Suprapubic skin (tissue), 4 donors: ENCODE measurements at regions not wholly inside any gene's neighbourhood (a gene's known extent, or its start where the extent isn't known, plus 50 kb on each side); places are given as distances from the start of the nearest gene placed in this dataset.
"Not testable (repeated sequence)": the region's sequence is repeated elsewhere in the genome, so short reads cannot be mapped to it uniquely, and the experiment has no call there.

ENCODE experiments used
- DNase-seq, 2 donors: peaks; one replicate each; pipeline ENCODE4 v3.0.0-alpha.2; 2019; ENCODE audit warnings: low spot score in 2 of 2
- H3K27ac ChIP-seq: fragments of 200-600 bp; sonication (generic); one replicate; pipeline ENCODE4 v1.5.1; 2019
- H3K27me3 ChIP-seq: fragments of 200-600 bp; sonication (generic); one replicate; pipeline ENCODE4 v1.5.1; 2019
- H3K36me3 ChIP-seq: fragments of 200-600 bp; sonication (generic); one replicate; pipeline ENCODE4 v1.5.1; 2019
- H3K4me1 ChIP-seq: fragments of 200-600 bp; sonication (generic); one replicate; pipeline ENCODE4 v1.5.1; 2019
- H3K4me3 ChIP-seq: fragments of 200-600 bp; sonication (generic); one replicate; pipeline ENCODE4 v1.5.1; 2019; ENCODE audit warnings: mild to moderate bottlenecking
- H3K9me3 ChIP-seq: fragments of 200-600 bp; sonication (generic); one replicate; pipeline ENCODE4 v1.5.1; 2019
- CTCF ChIP-seq, 2 donors: fragments of 200-600 bp in 1 of 2; fragments of 450-650 bp in 1 of 2; sonication (generic) in 1 of 2; IDR thresholded peaks; one replicate each; pipeline ENCODE4 v1.5.1; 2016 to 2019; ENCODE audit warnings: antibody characterized with exemption in 2 of 2, mild to moderate bottlenecking in 1 of 2, moderate library complexity in 1 of 2
- EP300 ChIP-seq: sonication (generic); formaldehyde crosslinking; IDR thresholded peaks from one replicate; pipeline ENCODE4 v1.6.1; 2017; ENCODE audit warnings: antibody characterized with exemption
- POLR2A ChIP-seq, 2 donors: fragments of 450-650 bp; IDR thresholded peaks; one replicate each; pipeline ENCODE4 v1.6.1; 2017; ENCODE audit warnings: antibody characterized with exemption in 2 of 2, mild to moderate bottlenecking in 2 of 2, moderate library complexity in 2 of 2
- POLR2AphosphoS5 ChIP-seq, 3 donors: sonication (generic); formaldehyde crosslinking; IDR thresholded peaks; one replicate each; pipeline ENCODE4 v1.6.1; 2017; ENCODE audit warnings: antibody characterized with exemption in 3 of 3
- WGBS: methylation state at CpG from one replicate; pipeline ENCODE4 v1.1.5; 2018; 5-methylcytosine and 5-hydroxymethylcytosine counted together

DNA sequence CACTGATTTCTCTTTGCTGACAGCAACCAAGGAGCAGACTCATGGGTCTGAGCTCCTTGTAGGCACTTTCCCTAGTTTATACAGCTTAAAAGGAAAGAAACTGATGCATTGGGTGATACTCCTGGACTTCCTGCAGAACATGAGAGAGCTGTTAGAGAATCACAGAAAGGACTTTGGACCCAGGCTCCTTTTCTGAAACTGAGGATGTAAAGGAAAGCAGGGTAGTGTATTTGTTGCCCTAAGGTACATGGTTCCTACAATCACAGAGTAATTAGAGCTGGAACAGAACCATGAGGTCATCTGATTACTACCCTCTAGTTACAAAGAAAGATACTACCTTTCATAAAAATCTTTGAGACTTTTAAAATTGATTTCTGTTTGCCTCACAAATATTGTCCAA, 477.1 kb upstream of the SPTLC3 start:
- Histone ChIP-seq H3K27me3 (no peaks in the 10 kb centered on the region), H3K4me1 (no peaks in the 10 kb centered on the region), H3K27ac (no peak overlapping the region), H3K36me3 (no peaks in the 10 kb centered on the region), H3K9me3 (peaks cover 6% of the 10 kb centered on the region), H3K4me3 (no peak overlapping the region)
- no peak for DNase-seq
- TF ChIP-seq POLR2A (IDR thresholded peaks at IDR 0.05) = no peak
- no peak for TF ChIP-seq POLR2AphosphoS5 (IDR thresholded peaks at IDR 0.05)
- no peak for TF ChIP-seq EP300
- TF ChIP-seq CTCF (IDR thresholded peaks at IDR 0.05) = no peak

DNA sequence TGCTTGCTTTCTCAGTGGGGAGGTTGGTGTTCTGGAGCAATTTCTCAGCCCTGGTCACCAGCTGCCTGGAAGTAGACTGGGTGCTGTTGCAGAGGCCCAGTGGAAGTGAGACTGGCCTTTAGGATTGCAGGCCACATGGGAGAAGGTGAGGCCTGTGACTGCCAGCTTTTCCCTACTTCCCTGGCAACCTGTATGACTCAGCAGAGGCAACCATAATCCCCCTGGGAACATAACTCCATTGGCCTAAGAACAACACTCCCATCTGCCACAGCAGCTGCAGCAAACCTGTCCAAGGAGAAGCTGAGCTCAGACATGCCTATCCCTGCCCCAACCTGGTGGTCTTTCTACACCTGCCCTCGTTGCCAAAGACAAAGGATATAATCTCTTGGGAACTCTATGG, 473.5 kb upstream of the SPTLC3 start:
- H3K4me1 ChIP-seq = no peaks in the 10 kb centered on the region
- TF ChIP-seq EP300 (no peak), POLR2AphosphoS5 (IDR thresholded peaks at IDR 0.05) (no peak)
- WGBS = 17% methylated on average over 1 of the region's 1 CpG

DNA sequence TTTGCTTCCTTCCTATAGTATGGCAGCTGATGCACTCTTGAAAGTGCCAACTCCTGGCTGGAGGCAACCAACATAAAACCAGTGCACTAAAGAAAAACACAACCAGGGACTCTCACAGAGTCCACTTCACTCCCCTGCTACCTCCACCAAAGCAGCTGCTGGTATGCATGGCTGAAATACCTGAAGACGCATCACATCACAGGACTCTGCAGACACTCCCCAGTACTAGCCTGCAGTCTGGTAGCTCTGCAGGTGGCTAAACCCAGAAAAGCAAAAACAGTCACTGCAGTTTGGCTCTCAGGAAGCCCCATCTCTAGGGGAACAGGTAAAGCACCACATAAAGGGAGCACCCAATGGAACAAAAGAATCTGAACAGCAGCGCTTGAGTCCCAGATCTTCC, 473.0 kb upstream of the SPTLC3 start:
- TF ChIP-seq EP300 = no peak
- TF ChIP-seq POLR2A (IDR thresholded peaks at IDR 0.05) = no peak
- TF ChIP-seq POLR2AphosphoS5 (IDR thresholded peaks at IDR 0.05) = no peak
- no peak for TF ChIP-seq CTCF (IDR thresholded peaks at IDR 0.05)
- Histone ChIP-seq H3K27me3 (no peaks in the 10 kb centered on the region), H3K27ac (no peak overlapping the region), H3K9me3 (peaks cover 6% of the 10 kb centered on the region), H3K36me3 (no peaks in the 10 kb centered on the region), H3K4me3 (no peak overlapping the region), H3K4me1 (no peaks in the 10 kb centered on the region)
- 89% methylated on average over 2 of the region's 2 CpGs for WGBS
- no peak for DNase-seq

More for the DNA sequence above, 473.5 kb upstream of the SPTLC3 start:
- no peak overlapping the region for H3K4me3 ChIP-seq
- H3K9me3 ChIP-seq = peaks cover 6% of the 10 kb centered on the region
- H3K27ac ChIP-seq = no peak overlapping the region
- no peaks in the 10 kb centered on the region for H3K36me3 ChIP-seq
- DNase-seq = no peak
- no peaks in the 10 kb centered on the region for H3K27me3 ChIP-seq

GRCh38 chr20:12554426-12554825, 454.3 kb upstream of the SPTLC3 start:
- H3K9me3 ChIP-seq = no peaks in the 10 kb centered on the region
- H3K36me3 ChIP-seq = no peaks in the 10 kb centered on the region
- DNase-seq = no peak
- no peaks in the 10 kb centered on the region for H3K4me1 ChIP-seq
- 44% methylated on average over 2 of the region's 2 CpGs for WGBS
- TF ChIP-seq CTCF (IDR thresholded peaks at IDR 0.05) (no peak), EP300 (no peak), POLR2AphosphoS5 (IDR thresholded peaks at IDR 0.05) (no peak), POLR2A (IDR thresholded peaks at IDR 0.05) (no peak)
- no peaks in the 10 kb centered on the region for H3K27me3 ChIP-seq
- H3K27ac ChIP-seq = no peak overlapping the region
- H3K4me3 ChIP-seq = no peak overlapping the region

DNA sequence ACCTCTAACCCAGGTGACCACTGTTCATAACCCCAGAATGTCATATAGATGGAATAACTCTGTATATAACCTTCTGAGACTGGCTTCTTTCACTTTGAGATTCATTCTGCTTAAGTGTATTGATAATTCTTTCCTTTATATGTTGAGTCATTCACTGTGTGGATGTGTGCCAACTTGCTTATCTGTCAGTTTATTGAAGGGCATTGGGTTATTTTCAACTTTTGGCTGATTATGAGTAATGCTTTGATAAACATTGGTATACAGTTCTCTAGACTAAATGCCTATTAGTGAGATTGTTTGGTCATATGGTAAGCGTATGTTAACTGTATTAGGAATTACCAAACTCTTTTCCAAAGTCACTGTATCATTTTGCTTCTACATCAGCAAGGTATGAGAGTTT, 453.4 kb upstream of the SPTLC3 start:
- no peak for DNase-seq
- no peaks in the 10 kb centered on the region for H3K27me3 ChIP-seq
- 88% methylated on average over 1 of the region's 1 CpG for WGBS
- no peak for TF ChIP-seq CTCF (IDR thresholded peaks at IDR 0.05)
- no peaks in the 10 kb centered on the region for H3K9me3 ChIP-seq
- H3K36me3 ChIP-seq = no peaks in the 10 kb centered on the region
- H3K4me3 ChIP-seq = no peak overlapping the region
- H3K4me1 ChIP-seq = no peaks in the 10 kb centered on the region
- H3K27ac ChIP-seq = no peak overlapping the region

DNA sequence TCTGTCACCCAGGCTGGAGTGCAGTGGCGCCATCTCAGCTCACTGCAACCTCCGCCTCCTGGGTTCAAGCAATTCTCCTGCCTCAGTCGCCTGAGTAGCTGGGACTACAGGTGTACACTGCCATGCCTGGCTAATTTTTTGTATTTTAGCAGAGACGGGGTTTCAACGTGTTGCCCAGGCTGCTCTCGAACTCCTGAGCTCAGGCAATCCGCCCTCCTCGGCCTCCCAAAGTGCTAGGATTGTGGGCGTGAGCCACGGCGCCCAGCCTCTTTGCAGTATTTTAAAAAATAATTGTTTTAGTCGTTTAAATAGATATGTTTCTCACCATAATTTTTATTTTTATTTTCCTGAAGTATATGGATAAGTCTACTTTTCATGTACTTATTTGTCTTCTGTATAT, 452.9 kb upstream of the SPTLC3 start:
- H3K9me3 ChIP-seq, H3K4me3 ChIP-seq, H3K27me3 ChIP-seq, H3K36me3 ChIP-seq, DNase-seq, H3K4me1 ChIP-seq, H3K27ac ChIP-seq: not testable (repeated sequence)
- 93% methylated on average over 12 of the region's 12 CpGs for WGBS
